ENCODE measurements at regions not wholly inside any gene's neighbourhood (a gene's known extent, or its start where the extent isn't known, plus 50 kb on each side); places are given as distances from the start of the nearest gene placed in this dataset.

- H3K4me3 ChIP-seq (ENCODE audit: insufficient read depth, low read depth, low read length) = no peak overlapping the region
- H2AK9ac ChIP-seq (replicated peaks; ENCODE audit: low read depth, low read length, poor library complexity) = no peak overlapping the region
- in situ Hi-C loops (cut with MboI; ENCODE audit: low sequenced_read_pairs) (no loop called here), intact Hi-C loops (cut with micrococcal nuclease) (no loop called here), dilution Hi-C loops (cut with HindIII; ENCODE audit: low sequenced_read_pairs, unreplicated experiment) (no loop called here)
- no peak overlapping the region for H3K18ac ChIP-seq (ENCODE audit: low read depth, low read length)
- no peaks in the 10 kb centered on the region for H3K27me3 ChIP-seq (ENCODE audit: control insufficient read depth, insufficient read depth, low read length)
- H3K14ac ChIP-seq (replicated peaks; ENCODE audit: low read depth, low read length) = no peak overlapping the region
- no peak overlapping the region for H3K4ac ChIP-seq (ENCODE audit: low read depth, low read length)
- no peak overlapping the region for H4K8ac ChIP-seq (ENCODE audit: low read depth in 2 of 2, low read length in 2 of 2)
- H4K5ac ChIP-seq (ENCODE audit: low read depth, low read length) = no peak overlapping the region
- no peaks in the 10 kb centered on the region for H4K20me1 ChIP-seq (ENCODE audit: insufficient read depth, low read length)
- peaks cover 17% of the 10 kb centered on the region for H3K9me3 ChIP-seq (ENCODE audit: control insufficient read depth, insufficient read depth, low read length)
- H3K4me1 ChIP-seq (ENCODE audit: control insufficient read depth, insufficient read depth, low read length) = no peaks in the 10 kb centered on the region
- H3K9ac ChIP-seq (ENCODE audit: low read depth, low read length) = no peak overlapping the region
- H3K79me1 ChIP-seq (ENCODE audit: low read depth in 1 of 2, low read length in 2 of 2) = no peaks in the 10 kb centered on the region
- DNase-seq (no peak), ATAC-seq (ENCODE audit: low read depth) (no peak)
- peak overlapping the region; percentile 91 for H2BK5ac ChIP-seq (ENCODE audit: low read depth, low read length, poor library complexity, severe bottlenecking)
- H2BK120ac ChIP-seq (ENCODE audit: low read depth, low read length) = no peak overlapping the region
- POLR2A ChIA-PET (ENCODE audit: unreplicated experiment) = no interaction called here
- no peaks in the 10 kb centered on the region for H3K9me1 ChIP-seq (ENCODE audit: insufficient read depth, low read length)
- H2BK15ac ChIP-seq (ENCODE audit: low read depth, low read length) = no peak overlapping the region
- no peak overlapping the region for H2BK20ac ChIP-seq (ENCODE audit: low read depth, low read length)
- H2AFZ ChIP-seq (replicated peaks; ENCODE audit: low read length, poor library complexity) = peak overlapping the region; percentile 61
- CTCF ChIA-PET = no interaction called here
- no peak overlapping the region for H3K4me2 ChIP-seq (ENCODE audit: low read depth, low read length)
- TF ChIP-seq MAZ (IDR thresholded peaks at IDR 0.05; ENCODE audit: borderline replicate concordance, low read depth, low read length) (no peak), SMC3 (IDR thresholded peaks at IDR 0.05; ENCODE audit: low read depth, low read length) (no peak), RAD21 (IDR thresholded peaks at IDR 0.05; ENCODE audit: low read length) (no peak), CEBPB (IDR thresholded peaks at IDR 0.05; ENCODE audit: low read depth, low read length) (no peak), MAFK (IDR thresholded peaks at IDR 0.05; ENCODE audit: low read depth, low read length) (no peak), RCOR1 (IDR thresholded peaks at IDR 0.05; ENCODE audit: insufficient replicate concordance, low read length) (no peak)
- TF ChIP-seq, protein P1, sequence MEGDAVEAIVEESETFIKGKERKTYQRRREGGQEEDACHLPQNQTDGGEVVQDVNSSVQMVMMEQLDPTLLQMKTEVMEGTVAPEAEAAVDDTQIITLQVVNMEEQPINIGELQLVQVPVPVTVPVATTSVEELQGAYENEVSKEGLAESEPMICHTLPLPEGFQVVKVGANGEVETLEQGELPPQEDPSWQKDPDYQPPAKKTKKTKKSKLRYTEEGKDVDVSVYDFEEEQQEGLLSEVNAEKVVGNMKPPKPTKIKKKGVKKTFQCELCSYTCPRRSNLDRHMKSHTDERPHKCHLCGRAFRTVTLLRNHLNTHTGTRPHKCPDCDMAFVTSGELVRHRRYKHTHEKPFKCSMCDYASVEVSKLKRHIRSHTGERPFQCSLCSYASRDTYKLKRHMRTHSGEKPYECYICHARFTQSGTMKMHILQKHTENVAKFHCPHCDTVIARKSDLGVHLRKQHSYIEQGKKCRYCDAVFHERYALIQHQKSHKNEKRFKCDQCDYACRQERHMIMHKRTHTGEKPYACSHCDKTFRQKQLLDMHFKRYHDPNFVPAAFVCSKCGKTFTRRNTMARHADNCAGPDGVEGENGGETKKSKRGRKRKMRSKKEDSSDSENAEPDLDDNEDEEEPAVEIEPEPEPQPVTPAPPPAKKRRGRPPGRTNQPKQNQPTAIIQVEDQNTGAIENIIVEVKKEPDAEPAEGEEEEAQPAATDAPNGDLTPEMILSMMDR (conservative IDR thresholded peaks at IDR 0.05; ENCODE audit: low read depth, low read length) = no peak
- no peak overlapping the region for H3K27ac ChIP-seq (ENCODE audit: insufficient read depth, low read length)
- BruUV-seq (replicated peaks) = no TSS peak
- no peak overlapping the region for H3K56ac ChIP-seq (ENCODE audit: extremely low read depth, insufficient read depth, low read length)
- WGBS, 2 experiments (ENCODE audit: extremely low coverage in 2 of 2, insufficient read length in 1 of 2) = 81 to 100% methylated on average over 2 to 6 of the region's 7 CpGs
- H4K91ac ChIP-seq (ENCODE audit: insufficient read depth, low read depth, low read length) = no peak overlapping the region
- no peak overlapping the region for H2AK5ac ChIP-seq (ENCODE audit: low read depth, low read length)
- H3K36me3 ChIP-seq (ENCODE audit: control insufficient read depth, insufficient read depth, low read length) = no peaks in the 10 kb centered on the region
- H3K23ac ChIP-seq (ENCODE audit: low read depth, low read length) = no peak overlapping the region
Observed at GRCh38 chr4:189362364-189362763, 578.3 kb upstream of the FRG1 start.

Measured in IMR-90 (cell line).